NCI-H748 (cell line): ENCODE measurements at regions not wholly inside any gene's neighbourhood (a gene's known extent, or its start where the extent isn't known, plus 50 kb on each side); places are given as distances from the start of the nearest gene placed in this dataset.
"Not testable (repeated sequence)": the region's sequence is repeated elsewhere in the genome, so short reads cannot be mapped to it uniquely, and the experiment has no call there.

Experiments used
- DNase-seq: peaks from one replicate; lab custom pipeline; 2025; ENCODE audit not compliant: unreplicated experiment; lab: John Stamatoyannopoulos, UW

DNA sequence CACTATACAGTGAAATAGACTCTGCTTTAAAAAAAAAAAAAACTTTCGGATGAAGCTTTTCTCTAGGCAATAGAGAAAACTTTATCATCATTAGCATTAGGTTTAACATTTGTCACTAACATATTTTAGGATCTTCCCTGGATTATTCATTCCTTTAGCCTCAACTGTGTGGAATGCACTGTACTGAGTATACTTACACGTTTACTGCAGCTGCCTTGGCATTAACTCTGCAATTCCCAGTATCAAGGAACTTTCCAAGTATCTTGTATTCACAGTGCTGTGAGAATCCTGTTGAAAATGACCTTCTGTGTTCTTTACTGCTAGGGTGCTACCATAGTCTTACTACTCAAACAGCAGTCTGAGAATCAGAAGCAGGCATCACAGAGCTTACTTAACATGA is 328.2 kb upstream of the COL3A1 start:
- no peak for DNase-seq

DNA sequence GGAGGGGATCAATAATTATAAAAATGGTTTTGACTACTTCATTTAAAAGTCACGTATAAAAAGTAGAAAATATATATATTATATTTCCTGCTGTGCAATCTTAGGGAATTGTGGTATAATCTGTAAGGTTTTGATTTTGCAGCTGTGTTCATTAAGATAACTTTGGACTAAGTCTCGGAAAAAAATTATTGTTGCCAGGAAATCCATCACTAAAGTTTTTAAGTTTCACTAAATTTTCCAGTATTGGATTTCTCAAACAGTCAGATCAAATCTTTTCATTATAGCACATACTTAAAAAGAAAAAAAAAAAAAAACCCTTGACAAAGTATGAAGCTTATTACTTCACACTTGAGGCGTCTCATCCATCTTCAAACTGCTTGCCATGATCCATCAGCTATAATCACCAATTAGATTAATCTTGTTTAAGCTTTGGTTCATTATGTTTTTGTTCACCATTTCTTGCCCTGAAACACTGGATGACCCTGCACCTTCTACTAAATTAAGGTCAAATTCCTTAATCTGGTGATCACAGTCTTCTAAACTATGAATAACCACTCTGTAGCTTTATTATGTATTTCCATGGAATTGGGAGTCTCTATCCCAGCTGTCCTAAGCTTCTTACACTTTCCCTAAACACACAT is 326.6 kb upstream of the COL3A1 start:
- no peak for DNase-seq

DNA sequence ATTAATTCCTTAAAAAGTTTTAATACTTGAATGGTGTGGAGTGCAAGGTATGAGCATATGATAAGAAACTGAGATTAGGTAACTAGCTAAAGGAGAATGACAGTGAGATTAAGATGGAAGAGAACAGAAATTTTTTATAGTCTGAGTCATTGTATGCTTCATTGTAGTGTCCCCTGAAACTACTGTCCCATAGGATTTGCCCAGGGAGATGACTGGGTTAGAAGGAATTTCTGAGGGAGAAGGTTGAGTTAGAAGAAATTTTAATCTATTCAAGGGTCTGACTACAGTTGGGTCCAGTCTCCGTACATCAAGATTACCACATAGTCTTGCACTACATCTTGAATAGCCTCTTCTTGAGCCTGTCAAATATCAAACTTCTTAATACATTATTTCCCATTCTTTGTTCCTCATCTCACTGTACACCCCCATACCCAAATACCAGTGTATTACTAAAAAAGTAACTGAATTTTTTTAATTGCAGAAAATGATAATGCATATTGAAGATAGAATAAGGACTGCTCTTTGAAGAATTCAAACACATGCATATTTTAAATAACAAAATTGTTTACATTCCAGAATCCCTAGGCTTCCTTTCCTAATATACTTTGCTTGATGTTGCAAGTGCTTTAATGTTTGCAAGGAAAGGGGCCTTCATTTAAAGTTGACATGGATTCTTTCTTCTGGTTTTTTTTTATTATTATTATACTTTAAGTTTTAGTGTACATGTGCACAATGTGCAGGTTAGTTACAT is 314.3 kb upstream of the COL3A1 start:
- no peak for DNase-seq

DNA sequence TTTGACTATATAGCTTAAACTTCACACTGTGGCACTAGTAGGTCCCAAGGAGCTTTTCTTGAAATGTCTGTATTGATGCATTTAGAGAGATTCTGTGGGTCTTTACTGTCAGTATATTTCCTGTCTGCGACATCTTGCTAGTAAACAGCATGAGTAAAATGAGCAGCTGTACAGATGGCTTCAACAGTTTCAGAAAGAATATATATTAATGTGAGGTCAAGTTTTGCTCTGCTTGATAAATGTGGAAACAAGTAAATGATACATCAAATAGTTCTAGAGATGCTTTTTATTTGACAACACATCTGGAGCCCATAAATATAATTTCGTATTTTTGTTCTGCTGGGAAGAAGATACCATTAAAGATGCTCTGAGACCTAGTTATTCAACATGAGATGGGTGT is 310.9 kb upstream of the COL3A1 start:
- DNase-seq = no peak

DNA sequence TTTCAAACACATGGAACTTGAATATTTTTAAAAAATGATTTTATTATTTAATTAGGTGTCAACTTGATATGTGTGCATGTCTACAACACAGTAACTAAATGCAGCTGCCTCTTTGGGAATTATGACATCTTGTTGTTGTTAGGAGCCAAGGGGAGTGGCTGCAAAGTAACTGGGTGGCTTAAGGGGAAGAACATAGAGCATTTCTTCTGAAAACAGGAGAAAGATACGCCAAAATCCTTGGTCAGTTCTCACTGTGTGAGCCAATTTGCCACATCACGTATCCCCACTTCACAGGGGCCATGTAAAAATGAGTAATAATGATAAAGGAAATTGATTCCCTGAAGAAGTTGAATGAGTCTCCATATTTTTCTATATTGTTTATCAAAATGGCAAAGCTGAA is 309.8 kb upstream of the COL3A1 start:
- no peak for DNase-seq

DNA sequence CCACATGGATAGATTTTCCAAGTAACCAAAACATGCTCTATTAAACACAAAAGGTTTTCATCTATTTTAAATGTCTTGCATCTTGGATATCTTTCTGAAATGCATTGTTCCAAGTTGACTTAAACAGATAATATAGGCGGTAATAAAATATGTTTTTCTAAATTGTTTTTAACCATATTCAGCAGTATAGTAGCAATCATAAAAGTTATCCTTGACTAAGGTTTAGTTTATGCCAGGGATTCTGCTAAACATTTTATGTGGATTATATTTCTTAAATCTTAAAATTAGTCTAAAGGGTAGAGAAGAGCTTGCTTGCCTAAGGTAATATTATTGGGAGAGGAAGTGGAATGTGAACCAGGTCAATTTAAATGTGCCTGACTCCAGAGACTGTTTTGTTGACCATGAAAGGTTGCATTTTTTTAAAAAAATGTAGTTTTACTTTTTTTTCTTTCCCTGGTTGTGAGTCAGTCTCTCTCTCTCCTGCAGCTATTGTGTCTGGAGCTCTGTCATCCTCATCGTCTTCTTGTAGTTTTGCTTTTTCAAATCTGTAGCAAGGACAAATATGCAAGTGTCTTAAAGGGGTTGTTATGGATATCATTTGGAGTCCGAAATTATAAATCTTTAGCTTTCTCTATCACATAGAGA is 309.1 kb upstream of the COL3A1 start:
- no peak for DNase-seq

DNA sequence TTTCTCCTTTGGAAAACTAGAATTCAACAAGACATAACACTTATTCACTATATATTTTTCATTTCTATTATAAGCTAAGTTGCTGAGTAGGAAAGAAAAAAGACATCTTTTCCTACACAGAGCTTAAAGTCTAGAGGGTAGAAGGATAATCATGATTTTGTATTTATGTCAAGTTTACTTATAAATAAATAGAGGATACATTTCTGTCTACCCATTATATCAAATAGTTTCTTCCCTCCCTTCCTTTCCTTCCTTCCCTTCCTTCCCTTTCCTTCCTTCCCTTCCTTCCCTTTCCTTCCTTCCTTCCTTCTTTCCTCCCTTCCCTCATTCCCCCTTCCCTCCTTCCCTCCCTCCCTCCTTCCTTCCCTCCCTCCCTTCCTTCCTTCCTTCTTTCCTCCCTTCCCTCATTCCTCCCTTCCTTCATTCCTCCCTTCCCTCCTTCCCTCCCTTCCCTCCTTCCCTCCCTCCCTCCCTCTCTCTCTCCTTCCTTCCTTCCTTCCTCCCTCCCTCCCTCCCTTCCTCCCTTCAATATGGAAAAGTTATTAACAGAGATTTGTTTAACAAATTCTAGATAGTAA is 308.4 kb upstream of the COL3A1 start:
- DNase-seq = no peak

DNA sequence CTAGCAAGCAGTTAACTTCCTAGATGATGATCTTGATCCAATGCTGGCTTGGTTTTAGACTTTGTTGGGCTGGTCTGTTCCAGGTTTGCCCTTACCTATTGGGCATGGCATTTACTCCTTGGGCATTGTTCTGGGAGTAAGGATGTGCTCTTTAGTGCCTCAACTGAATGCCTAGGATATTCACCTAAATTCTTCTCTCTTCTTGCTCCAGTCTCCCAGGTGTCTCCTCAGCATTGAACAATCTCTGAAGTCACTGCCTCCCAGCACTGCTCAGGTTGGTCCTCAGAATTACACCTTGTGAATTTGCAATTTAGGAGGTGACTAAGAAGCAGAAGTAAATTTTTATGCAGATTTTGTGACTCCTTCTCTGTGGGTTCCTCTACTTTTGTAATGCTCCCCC is 307.7 kb upstream of the COL3A1 start:
- DNase-seq = no peak

DNA sequence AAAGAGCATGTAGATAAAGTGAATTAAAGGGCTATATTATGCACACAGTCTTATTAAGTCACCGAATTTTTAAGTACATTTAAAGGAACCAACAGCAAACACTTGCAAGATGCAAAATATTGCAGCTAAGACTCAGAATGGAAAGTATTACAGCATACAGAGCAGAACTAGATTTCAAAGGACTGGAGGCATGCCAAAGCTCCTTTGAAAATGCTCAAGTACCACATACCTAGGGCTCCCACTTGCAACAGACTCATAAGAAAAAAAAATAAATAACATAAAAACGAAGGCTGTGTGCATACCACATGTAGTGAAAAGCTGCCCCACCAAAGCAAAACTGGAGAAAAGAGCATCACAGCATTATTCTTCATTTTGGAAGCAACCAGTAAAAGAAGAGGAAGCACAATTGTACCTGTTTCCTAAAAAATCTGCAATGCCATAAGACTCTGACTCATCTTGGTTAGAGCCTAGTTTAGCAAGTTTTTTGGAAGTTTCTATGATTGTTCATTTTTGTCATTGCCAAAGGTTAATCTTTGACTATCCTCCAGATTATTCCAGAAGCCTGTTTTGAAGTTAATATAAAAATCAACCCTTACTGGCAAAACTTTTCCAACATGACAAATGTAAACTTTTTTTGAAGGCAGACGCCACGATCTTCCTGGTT is 306.0 kb upstream of the COL3A1 start:
- DNase-seq = no peak

DNA sequence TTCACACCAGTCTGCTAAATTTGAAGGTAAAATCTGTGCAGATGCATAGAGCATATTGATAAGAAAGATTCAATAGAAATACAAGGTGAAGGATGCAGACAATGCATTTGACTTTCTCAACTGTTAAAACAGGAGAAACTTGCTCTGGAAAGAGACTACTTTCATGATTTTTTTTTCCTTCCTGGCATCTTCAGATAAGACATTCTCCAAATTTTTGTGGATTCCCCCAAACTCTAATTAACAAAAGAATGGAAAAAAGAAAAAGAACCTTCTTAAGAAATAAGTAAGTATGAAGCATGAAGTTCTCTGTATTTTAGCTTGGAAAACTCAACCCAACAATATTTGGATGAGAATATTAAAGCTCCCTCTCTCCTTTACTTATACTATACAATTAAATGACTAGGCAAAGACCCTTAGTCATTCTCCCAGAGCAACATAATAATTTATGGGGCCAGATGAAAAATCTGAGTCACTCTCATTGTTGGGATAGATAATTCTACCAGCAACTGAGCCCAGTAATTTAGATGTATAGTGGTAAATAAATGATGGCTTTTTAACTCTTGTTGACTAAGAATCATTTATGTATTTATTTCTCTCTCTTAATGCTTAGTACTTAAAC is 298.7 kb upstream of the COL3A1 start:
- no peak for DNase-seq

DNA sequence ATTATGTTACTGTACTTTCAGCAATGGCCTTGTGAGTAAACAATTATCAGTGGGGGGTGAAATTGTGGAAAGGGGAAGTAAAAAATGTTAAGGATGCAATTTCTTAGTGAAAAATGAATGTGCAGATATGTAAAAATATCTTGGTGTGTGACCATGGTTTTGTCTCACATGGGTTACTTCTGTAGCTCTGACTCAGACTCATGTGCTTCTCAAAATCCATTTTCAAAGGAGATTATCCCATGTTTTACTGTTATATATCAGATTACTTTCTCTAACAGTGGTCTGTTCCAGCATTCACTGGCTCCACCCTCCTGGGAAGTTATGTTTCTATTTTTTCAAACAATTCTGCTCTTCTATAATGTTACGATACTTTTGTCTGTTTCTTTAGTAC is 298.2 kb upstream of the COL3A1 start:
- DNase-seq = no peak

DNA sequence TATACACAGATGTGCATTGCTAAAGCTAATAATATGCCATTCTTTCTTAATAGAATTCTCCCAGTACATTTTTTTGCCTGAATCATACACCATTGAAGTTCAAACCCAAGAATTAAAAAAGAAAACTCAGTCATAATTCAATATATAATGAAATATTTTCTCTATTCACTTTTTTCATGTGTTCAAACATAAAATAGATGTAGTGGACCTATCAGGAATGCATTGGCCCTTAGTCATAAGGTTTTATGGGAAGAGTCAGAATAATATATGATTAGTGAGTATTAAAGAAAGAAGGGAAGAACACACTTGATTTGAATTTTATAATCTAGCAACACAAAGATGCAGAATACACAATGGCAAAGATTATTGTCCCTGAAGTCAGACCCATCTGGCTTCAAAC is 297.0 kb upstream of the COL3A1 start:
- DNase-seq = no peak

DNA sequence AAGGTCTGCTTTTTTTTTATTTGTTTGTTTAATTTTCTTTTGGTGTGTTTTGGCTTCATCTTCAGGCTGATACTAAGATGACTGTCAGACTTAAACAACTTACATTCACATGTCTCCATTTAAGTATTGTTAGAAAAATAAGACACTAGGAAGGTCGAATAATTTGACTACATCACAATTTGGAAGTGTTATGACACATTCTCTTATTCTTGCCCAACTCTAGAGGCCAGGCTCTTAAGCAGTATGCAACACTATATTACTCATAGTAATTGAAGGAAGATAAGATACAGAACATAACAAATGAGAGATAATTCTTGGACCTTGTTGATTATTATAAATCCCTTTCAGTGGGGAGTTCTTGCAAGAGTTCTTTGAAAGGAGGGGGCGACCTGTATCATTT is 295.3 kb upstream of the COL3A1 start:
- no peak for DNase-seq

DNA sequence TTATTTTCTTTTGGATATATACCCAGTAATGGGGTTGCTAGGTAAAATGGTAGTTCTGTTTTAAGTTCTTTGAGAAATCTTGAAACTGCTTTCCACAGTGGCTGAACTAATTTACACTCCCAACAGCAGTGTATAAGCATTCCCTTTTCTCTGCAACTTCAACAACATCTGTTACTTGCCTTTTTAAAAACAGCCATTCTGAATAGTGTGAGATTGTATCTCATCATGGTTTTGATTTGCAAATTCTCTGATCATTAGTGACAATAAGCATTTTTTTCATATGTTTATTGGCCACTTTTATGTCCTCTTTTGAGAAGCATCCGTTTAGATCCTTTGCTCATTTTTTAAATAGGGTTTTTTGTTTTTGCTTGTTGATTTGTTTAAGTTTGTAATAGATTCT is 291.3 kb upstream of the COL3A1 start:
- DNase-seq = no peak

DNA sequence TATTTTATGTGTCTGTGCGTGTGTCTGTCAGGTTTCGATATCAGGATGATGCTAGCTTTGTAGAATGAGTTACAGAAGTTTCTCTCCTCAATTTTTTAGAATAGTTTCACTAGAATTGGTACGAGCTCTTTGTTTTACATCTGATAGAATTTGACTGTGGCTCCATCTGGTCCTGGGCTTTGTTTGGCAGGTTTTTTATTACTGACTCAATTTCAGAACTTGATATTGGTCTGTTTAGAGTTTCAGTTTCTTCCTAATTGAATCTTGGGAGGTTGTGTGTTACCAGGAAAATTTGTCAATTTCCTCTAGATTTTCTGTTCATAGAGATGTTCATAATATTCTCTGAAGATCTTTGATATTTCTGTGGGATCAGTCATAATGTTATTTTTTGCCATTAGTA is 289.4 kb upstream of the COL3A1 start:
- DNase-seq = no peak

DNA sequence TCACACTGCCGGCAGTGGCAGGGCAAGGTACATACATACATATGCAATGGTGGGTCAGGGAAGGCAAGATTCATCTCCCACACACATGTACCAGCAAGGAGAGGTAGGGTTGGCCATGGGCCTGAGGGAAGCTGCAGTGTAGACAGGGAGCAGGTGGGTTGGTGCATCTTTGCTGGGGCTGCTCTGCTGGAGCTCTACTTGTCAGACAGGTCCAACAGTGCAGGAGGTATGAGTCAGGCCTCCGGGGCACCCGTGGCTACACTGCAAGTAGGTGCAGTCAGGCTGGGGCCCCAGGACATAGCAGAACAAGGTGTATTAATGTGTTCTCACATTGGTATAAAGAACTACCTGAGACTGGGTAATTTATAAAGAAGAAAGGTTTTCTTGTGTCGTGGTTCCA is 281.1 kb upstream of the COL3A1 start:
- no peak for DNase-seq

DNA sequence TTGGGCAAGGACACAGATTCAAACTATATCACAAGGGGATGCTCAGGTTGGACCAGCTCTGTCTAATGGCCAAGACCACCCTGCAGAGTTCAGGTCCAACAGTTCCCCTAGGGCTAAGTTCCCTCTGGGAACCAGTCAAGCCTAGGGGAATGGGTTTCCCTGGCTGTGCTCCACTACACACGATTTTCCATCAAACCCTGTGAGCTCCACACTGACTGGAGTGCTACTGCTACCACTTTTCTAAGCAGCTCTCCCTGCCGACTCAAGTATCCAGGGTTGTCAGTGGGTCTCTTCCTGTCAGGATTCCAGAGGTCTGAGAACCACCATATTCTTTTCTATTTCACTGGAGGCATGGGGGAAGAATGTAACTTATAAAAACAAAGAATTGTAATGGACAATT is 280.4 kb upstream of the COL3A1 start:
- no peak for DNase-seq

DNA sequence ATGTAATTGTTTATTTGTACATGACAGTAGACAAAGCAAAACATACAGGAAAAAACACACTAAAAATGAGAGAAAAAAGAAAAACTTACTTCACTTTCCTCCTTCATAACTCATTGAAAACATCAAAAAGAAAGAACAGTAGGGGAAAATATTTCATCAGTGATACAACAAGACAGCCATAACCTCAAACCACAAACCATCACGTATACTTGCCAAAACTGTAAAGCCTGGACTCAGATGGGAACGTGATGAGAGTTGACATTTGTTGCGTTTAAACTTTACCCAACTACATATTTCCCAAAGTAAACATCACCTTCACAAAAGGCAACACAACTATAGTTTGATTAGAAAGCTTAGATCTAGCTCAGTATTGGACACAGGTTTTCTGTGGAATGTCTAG is 278.2 kb upstream of the COL3A1 start:
- no peak for DNase-seq

DNA sequence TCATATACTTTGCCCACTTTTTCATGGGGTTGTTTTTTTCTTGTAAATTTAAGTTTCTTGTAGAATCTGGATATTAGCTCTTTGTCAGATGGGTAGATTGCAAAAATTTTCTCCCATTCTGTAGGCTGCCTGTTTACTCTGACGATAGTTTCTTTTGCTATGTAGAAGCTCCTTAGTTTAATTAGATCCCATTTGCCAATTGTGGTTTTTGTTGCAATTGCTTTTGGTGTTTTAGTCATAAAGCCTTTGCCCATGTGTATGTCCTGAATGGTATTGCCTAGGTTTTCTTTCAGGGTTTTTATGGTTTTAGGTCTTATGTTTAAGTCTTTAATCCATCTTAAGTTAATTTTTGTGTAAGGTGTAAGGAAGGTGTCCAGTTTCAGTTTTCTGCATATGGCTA is 276.0 kb upstream of the COL3A1 start:
- DNase-seq = not testable (repeated sequence)

DNA sequence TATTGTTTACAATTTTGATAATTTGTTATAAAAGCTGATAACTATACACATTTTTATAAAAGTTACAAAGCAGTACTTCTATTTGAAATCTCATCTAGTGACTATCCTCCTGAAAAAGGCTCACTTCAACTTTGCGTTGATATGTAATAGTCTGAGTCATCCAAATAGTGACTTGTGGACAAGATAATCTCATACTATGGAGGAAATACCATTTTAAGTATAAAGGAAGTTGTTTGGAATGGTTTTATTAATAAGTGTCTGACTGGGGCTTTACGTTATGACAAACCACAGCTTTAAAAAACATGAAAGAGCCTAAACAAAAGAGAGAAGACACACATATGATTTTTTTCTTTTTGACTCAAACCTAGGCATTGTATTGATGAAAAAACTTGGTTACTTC is 272.3 kb upstream of the COL3A1 start:
- DNase-seq = no peak

DNA sequence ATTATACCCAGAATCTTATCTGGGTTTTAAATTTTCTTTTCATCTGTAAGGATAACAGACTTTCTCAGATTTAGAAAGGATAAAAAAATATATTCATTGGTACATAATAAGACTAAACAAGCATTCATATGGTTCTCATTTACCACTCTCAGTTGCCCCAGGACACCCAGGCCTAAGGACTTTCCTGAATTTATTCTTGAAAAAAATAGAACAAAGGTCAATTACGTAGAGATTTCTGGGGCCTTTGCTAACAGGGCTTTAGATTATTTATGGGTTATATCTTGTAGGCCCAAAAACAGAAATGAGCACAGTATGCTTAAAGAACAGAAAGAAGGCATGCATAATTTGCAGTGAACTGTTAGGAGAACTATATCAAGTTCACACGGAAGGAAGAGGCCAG is 269.0 kb upstream of the COL3A1 start:
- no peak for DNase-seq
